ENCODE measurements at regions not wholly inside any gene's neighbourhood (a gene's known extent, or its start where the extent isn't known, plus 50 kb on each side); places are given as distances from the start of the nearest gene placed in this dataset.

DNA sequence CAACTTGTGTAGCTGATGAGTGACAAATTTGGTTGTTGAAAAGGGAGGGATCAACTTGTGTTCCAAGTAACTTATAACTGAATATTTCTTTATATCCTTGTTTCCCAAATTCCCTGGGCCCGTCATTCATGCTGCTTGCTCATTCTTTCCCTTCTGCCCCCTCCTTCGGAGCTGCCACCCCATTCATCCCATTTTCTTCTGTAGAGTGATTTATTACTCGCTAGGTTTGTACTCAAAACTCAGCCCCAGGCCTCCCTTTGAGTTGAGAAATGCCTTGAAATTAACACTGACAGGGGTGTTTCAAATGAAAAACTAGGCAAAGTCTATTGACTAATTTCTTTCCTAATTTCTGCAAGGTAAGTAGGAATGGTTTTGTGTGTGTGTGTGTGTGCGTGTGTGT lies 277.4 kb upstream of the SLCO3A1 start:
- TF ChIP-seq, protein P1, sequence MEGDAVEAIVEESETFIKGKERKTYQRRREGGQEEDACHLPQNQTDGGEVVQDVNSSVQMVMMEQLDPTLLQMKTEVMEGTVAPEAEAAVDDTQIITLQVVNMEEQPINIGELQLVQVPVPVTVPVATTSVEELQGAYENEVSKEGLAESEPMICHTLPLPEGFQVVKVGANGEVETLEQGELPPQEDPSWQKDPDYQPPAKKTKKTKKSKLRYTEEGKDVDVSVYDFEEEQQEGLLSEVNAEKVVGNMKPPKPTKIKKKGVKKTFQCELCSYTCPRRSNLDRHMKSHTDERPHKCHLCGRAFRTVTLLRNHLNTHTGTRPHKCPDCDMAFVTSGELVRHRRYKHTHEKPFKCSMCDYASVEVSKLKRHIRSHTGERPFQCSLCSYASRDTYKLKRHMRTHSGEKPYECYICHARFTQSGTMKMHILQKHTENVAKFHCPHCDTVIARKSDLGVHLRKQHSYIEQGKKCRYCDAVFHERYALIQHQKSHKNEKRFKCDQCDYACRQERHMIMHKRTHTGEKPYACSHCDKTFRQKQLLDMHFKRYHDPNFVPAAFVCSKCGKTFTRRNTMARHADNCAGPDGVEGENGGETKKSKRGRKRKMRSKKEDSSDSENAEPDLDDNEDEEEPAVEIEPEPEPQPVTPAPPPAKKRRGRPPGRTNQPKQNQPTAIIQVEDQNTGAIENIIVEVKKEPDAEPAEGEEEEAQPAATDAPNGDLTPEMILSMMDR (IDR thresholded peaks at IDR 0.05), result no peak
- no peak for TF ChIP-seq POLR2AphosphoS5 (IDR thresholded peaks at IDR 0.05)
- TF ChIP-seq POLR2A (IDR thresholded peaks at IDR 0.05), result no peak
